HL-60 (cell line): ENCODE measurements at regions not wholly inside any gene's neighbourhood (a gene's known extent, or its start where the extent isn't known, plus 50 kb on each side); places are given as distances from the start of the nearest gene placed in this dataset.

Experiments
- DNase-seq, 2 experiments: peaks; one replicate each; pipeline ENCODE4 v3.0.0-alpha.2; 2010 to 2020; ENCODE audit warnings: low read depth in 1 of 2, low spot score in 1 of 2
- H3K27ac ChIP-seq: fragments of 250-450 bp; sonication (Bioruptor Pico); replicated peaks from 2 replicates; pipeline ENCODE4 v1.5.1; 2020; ENCODE audit warnings: mild to moderate bottlenecking, moderate library complexity
- H3K27me3 ChIP-seq: fragments of 250-450 bp; sonication (Bioruptor Pico); 2 replicates; pipeline ENCODE4 v1.5.1; 2021; ENCODE audit warnings: mild to moderate bottlenecking, moderate library complexity; ENCODE audit not compliant: insufficient read depth, poor library complexity, severe bottlenecking
- H3K4me3 ChIP-seq: replicated peaks from 2 replicates; pipeline ENCODE4 v1.5.1; 2011; ENCODE audit warnings: mild to moderate bottlenecking, control low read depth, low read length; ENCODE audit not compliant: insufficient read depth
- CTCF ChIP-seq: IDR thresholded peaks from one replicate; pipeline ENCODE4 v1.5.1; 2011; ENCODE audit warnings: low read length, control low read depth, inconsistent platforms; ENCODE audit not compliant: insufficient read depth
- GABPA ChIP-seq: IDR thresholded peaks from 2 replicates; pipeline ENCODE4 v1.6.1; 2012; ENCODE audit warnings: low read depth
- POLR2AphosphoS5 ChIP-seq: IDR thresholded peaks from 2 replicates; pipeline ENCODE4 v1.6.1; 2012; ENCODE audit warnings: low read depth
- REST ChIP-seq: IDR thresholded peaks from 2 replicates; pipeline ENCODE4 v1.6.1; 2012; ENCODE audit warnings: low read depth; ENCODE audit not compliant: insufficient replicate concordance
- SPI1 ChIP-seq: IDR thresholded peaks from 2 replicates; pipeline ENCODE4 v1.6.1; 2012; ENCODE audit warnings: low read depth, mild to moderate bottlenecking, borderline replicate concordance

GRCh38 chr4:111266937-111267336, 644.1 kb upstream of the PITX2 start:
- no peak for DNase-seq
- Histone ChIP-seq H3K4me3 (no peak overlapping the region), H3K27ac (no peak overlapping the region), H3K27me3 (no peaks in the 10 kb centered on the region)
- TF ChIP-seq REST (no peak), CTCF (no peak), GABPA (no peak), POLR2AphosphoS5 (no peak), SPI1 (no peak)

- H3K27me3 ChIP-seq: no peaks in the 10 kb centered on the region
- DNase-seq: no peak
- TF ChIP-seq POLR2AphosphoS5 (no peak), SPI1 (no peak), GABPA (no peak), CTCF (no peak), REST (no peak)
- no peak overlapping the region for H3K27ac ChIP-seq
- H3K4me3 ChIP-seq: no peak overlapping the region
Measured at GRCh38 chr4:111267786-111268185, 644.9 kb upstream of the PITX2 start.

- H3K4me3 ChIP-seq: no peak overlapping the region
- H3K27me3 ChIP-seq: no peaks in the 10 kb centered on the region
- TF ChIP-seq REST: no peak
- no peak for TF ChIP-seq GABPA
- TF ChIP-seq POLR2AphosphoS5: no peak
- TF ChIP-seq CTCF: no peak
- TF ChIP-seq SPI1: no peak
- no peak overlapping the region for H3K27ac ChIP-seq
- no peak for DNase-seq
Measured at GRCh38 chr4:111268769-111269414, 646.0 kb upstream of the PITX2 start.
